ENCODE measurements at regions not wholly inside any gene's neighbourhood (a gene's known extent, or its start where the extent isn't known, plus 50 kb on each side); places are given as distances from the start of the nearest gene placed in this dataset.

DNA sequence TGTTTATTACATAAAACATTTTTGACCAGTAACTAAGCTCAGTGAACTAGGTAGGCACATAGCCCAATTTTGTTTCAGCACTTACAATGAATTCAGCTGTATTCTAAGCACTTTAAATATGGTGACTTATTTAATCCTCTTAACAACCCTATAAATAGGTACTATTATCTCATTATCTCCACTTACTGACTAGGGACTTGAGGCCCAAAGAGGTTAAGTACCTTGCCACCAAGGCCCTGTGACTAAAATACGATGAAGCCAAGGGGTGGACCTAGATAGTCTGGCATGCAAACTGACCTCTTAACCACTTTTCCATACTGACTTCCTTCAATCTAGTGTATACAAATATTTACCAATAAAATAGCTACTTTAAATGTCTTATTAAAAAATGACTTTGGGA, 266.4 kb downstream of the ZNF608 start:
- Mint-ChIP-seq H3K4me3 (no peak overlapping the region), H3K36me3 (no peaks in the 10 kb centered on the region), H3K27ac (no peak overlapping the region), H3K4me1 (no peaks in the 10 kb centered on the region), H3K9me3 (peaks cover 0 to 5% (median 0%) of the 10 kb centered on the region in 7 donors), H3K27me3 (no peaks in the 10 kb centered on the region)
- no peak for ATAC-seq (ENCODE audit: low read depth in 2 of 2)
- DNase-seq: no peak

DNA sequence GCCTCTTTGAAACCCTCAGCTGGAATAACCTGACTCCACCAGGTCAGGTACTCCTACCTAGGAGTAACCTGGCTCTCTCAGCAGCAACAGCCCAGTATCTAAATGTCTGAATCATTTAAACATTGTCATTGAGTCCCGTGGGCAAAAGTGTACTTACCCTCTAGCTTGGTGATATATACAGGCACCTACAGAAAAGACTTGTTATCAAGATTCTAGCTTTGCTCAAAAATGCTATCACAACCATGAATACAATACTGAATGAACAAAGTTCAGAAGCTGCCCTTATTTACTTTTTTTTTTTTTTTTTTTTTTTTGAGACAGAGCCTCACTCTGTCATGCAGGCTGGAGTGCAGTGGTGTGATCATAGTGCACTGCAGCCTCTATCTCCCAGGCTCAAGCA, 268.2 kb downstream of the ZNF608 start:
- H3K9me3 Mint-ChIP-seq: peaks cover 0 to 5% (median 0%) of the 10 kb centered on the region in 7 donors
- H3K4me3 Mint-ChIP-seq: no peak overlapping the region
- H3K27me3 Mint-ChIP-seq: no peaks in the 10 kb centered on the region
- ATAC-seq (ENCODE audit: low read depth in 2 of 2): no peak
- H3K36me3 Mint-ChIP-seq: no peaks in the 10 kb centered on the region
- peak overlapping the region in 1 of 6 donors; percentile 64 for H3K27ac Mint-ChIP-seq
- H3K4me1 Mint-ChIP-seq: no peaks in the 10 kb centered on the region
- no peak for DNase-seq

DNA sequence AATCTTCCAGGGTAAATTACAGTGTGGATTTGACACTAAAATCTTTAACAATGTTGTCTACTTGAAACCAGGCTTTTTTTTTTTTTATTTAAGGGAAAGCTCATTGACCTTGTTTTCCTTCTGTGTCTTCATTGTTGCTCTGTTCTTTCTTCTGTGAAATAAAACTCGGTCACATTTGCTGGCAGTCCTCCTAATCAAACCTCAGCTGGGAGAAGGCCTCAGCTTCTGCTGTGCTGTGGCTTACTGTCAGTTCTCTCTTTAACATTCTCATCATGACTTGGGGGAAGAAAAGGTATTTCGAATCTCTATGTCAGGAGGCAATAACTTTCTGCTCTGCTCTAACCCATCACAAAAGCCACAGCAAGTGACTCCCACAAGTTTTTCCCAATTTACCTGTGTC, 268.9 kb downstream of the ZNF608 start:
- no peak overlapping the region for H3K4me3 Mint-ChIP-seq
- ATAC-seq (ENCODE audit: low read depth in 2 of 2): no peak
- no peak overlapping the region for H3K27ac Mint-ChIP-seq
- H3K27me3 Mint-ChIP-seq: no peaks in the 10 kb centered on the region
- DNase-seq: no peak
- peaks cover 0 to 5% (median 0%) of the 10 kb centered on the region in 7 donors for H3K9me3 Mint-ChIP-seq
- H3K36me3 Mint-ChIP-seq: no peaks in the 10 kb centered on the region
- no peaks in the 10 kb centered on the region for H3K4me1 Mint-ChIP-seq

DNA sequence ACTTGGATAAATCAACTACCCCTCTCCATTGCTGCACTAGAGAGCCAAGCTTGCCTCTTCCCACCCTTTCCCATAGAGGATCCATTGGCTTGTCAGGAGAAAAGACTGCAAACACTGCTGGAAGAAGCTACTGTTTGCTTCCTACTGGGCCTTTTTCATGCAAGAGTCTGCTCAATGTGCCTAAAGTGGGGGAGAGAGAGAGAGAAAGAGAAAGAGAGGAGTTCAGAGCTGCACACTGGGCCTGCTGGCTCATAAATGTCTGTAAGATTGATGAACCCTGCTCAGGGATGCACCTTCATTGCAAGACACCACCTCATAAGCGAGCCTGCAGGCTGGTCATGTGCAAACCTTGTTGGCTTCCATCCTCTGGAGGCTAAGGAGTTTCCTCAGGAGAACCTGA, 269.4 kb downstream of the ZNF608 start:
- H3K27me3 Mint-ChIP-seq: no peaks in the 10 kb centered on the region
- no peak overlapping the region for H3K4me3 Mint-ChIP-seq
- no peaks in the 10 kb centered on the region for H3K36me3 Mint-ChIP-seq
- DNase-seq (no peak), ATAC-seq (ENCODE audit: low read depth in 2 of 2) (no peak)
- peaks cover 0 to 2% (median 0%) of the 10 kb centered on the region in 7 donors for H3K9me3 Mint-ChIP-seq
- no peak overlapping the region for H3K27ac Mint-ChIP-seq
- no peaks in the 10 kb centered on the region for H3K4me1 Mint-ChIP-seq

DNA sequence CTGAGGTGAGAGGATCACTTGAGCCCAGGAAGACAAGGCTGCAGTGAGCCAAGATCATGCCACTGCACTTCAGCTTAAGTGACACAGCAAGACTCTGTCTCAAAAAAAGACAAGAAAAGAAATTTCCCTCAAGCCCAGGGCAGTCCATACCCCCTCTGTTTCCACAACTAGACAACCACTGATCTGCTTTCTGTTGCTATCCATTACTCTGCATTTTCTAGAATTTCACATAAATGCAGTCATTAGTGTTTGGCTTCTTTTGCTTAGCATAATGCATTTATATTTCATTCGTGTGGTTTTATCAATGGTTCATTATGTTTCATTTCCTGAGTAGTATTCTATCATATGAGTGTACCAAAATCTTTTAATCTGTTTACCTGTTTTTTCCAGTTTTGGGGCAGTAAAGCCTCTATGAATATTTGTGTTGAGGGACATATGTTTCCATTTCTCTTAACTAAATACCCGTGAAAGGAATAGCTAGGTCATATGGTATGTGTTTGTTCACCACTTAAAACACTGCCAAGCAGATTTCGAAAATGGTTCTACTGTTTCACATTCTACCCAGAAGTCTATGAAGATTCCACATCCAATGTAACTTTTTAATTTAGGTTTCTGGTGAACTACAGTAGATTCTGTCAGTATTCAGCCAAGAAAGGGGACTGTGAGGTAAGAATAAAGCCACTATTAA, 271.8 kb downstream of the ZNF608 start:
- Mint-ChIP-seq H3K36me3 (no peaks in the 10 kb centered on the region), H3K27ac (no peak overlapping the region)
- no peak for DNase-seq

DNA sequence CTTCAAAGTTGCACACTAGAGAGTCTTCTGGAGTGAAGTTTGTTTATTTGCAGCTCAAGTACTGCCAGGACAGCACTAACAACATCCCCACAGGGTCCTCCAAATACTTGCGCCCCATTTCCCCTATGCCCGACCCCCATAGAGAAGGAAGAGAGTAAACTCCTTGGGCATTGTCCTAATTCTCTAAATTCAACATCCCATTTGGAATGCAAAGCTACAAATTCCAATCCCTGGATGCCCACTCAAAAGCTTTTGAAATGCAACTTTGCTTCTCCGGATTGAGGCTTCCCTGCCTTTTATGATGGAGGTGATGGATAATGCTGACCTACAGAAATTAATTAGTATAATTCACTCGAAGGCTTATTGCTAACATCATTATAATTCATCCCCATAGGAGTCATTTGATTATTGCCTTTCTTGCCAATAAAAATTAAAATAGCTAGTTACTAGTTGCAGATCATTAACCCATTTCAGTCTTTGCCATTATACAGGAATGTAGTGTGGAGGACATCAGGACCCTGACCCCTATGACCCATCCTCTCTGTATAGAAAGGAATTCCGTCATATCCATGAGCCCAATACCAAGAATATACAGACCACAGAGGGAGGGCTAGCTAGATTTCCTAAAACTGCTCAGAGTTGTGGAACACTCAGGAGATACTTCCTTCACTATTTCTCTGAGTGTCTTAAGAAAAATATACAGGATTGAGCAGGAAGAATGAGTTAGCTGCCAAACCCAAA, 277.6 kb downstream of the ZNF608 start:
- H3K36me3 Mint-ChIP-seq: peaks cover 0 to under 1% of the 10 kb centered on the region in 2 donors
- no peaks in the 10 kb centered on the region for H3K4me1 Mint-ChIP-seq
- DNase-seq: no peak
- H3K27ac Mint-ChIP-seq: no peak overlapping the region
- no peaks in the 10 kb centered on the region for H3K27me3 Mint-ChIP-seq
- no peak overlapping the region for H3K4me3 Mint-ChIP-seq
- peaks cover 0 to 3% (median 0%) of the 10 kb centered on the region in 7 donors for H3K9me3 Mint-ChIP-seq
- no peak for ATAC-seq (ENCODE audit: low read depth in 2 of 2)

More for the DNA sequence above, 271.8 kb downstream of the ZNF608 start:
- H3K27me3 Mint-ChIP-seq: no peaks in the 10 kb centered on the region
- ATAC-seq (ENCODE audit: low read depth in 2 of 2): no peak
- H3K4me3 Mint-ChIP-seq: no peak overlapping the region
- H3K4me1 Mint-ChIP-seq: no peaks in the 10 kb centered on the region
- H3K9me3 Mint-ChIP-seq: peaks cover 0 to 3% (median 0%) of the 10 kb centered on the region in 7 donors

DNA sequence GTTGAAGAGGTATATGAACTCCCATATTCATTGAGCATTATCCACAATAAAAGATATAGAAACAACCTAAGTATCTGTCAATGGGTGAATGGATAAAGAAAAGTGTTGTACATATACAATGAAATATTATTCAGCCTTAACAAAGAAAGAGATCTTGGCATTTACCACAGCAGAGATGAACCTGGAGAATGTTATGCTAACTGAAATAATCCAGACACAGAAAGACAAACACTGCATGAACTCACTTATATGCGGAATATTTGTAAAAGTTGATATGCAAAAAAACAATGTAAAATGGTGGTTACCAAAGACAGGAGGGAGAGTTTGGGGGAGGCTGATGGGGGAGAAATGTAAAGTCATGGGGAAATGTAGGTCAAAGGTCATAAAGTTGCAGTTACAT, 278.7 kb downstream of the ZNF608 start:
- ATAC-seq (ENCODE audit: low read depth in 2 of 2) (no peak), DNase-seq (no peak)
- Mint-ChIP-seq H3K27ac (no peak overlapping the region), H3K9me3 (peaks cover 0 to 7% (median 6%) of the 10 kb centered on the region in 7 donors), H3K4me3 (no peak overlapping the region), H3K27me3 (peaks cover 0 to 4% (median 0%) of the 10 kb centered on the region in 3 donors), H3K36me3 (peaks cover 0 to 8% of the 10 kb centered on the region in 2 donors), H3K4me1 (no peaks in the 10 kb centered on the region)

DNA sequence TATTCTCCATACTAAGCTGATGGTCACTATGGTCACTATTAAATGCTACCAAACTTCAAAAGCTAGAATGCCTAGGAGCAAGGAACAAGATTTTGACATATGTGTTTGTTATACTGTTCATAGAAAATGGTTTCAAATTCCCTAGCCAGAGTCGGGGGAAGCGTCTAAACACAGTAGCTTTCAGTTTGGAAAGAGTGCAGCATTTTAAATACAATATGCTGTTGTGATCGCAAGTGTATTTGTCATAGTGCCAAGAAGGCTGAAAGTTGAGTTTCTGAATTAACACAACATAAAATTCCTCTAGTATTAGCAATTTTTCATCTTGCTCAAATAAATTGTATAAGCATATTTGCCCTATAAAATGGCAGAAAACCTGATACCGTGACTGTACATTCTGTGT, 280.4 kb downstream of the ZNF608 start:
- ATAC-seq (ENCODE audit: low read depth in 2 of 2) (no peak), DNase-seq (no peak)
- H3K27me3 Mint-ChIP-seq: peaks cover 0 to 4% (median 0%) of the 10 kb centered on the region in 3 donors
- H3K27ac Mint-ChIP-seq: no peak overlapping the region
- peaks cover 0 to 8% of the 10 kb centered on the region in 2 donors for H3K36me3 Mint-ChIP-seq
- H3K9me3 Mint-ChIP-seq: peaks cover 0 to 12% (median 6%) of the 10 kb centered on the region in 7 donors
- no peak overlapping the region for H3K4me3 Mint-ChIP-seq
- peaks cover 0 to 8% (median 0%) of the 10 kb centered on the region in 3 donors for H3K4me1 Mint-ChIP-seq

DNA sequence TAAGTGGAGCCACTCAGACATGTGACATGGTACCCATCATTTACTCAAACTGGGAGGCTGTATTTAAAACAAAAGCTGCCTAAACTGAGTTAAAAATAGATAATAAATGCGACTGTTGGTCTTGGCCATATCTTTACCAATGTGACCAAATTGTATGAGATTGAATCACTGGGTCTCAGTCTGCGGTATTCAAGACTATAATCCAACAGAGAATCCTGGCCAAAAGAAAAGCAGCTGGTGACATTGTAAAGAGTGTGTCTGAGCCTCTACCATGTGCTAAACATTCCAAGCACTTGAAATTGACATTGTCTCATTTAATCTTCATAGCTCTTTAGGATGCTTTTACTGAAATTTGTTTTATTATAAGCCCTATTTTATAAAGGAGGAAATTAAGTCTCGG, 282.6 kb downstream of the ZNF608 start:
- Mint-ChIP-seq H3K27me3 (peaks cover 0 to 4% (median 0%) of the 10 kb centered on the region in 3 donors), H3K4me3 (no peak overlapping the region), H3K9me3 (peaks cover 14 to 32% (median 26%) of the 10 kb centered on the region in 7 donors), H3K4me1 (peaks cover 0 to 16% (median 0%) of the 10 kb centered on the region in 3 donors), H3K36me3 (peaks cover 19 to 28% of the 10 kb centered on the region in 2 donors), H3K27ac (no peak overlapping the region)
- DNase-seq (no peak), ATAC-seq (ENCODE audit: low read depth in 2 of 2) (no peak)

DNA sequence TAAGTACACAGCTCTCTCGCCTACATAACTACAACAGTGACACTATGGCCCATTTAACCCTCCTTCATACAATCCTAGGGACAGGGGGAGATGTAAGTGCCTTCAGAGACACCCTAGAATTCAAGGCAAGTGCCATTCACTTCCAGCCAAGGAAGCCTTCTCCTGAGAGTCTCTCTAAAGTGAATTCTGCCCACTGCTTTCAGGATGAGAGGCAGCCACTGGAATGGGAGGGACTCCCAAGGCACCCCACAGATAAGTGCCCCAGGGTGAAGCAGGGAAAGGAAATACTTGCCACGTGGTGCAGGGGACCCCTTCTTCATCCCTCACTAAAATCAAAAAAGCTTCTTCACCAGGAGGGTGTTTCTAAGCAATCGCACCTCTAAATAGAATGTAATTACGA, 283.7 kb downstream of the ZNF608 start:
- H3K9me3 Mint-ChIP-seq: peaks cover 14 to 32% (median 28%) of the 10 kb centered on the region in 7 donors
- ATAC-seq (ENCODE audit: low read depth in 2 of 2) (no peak), DNase-seq (no peak)
- no peak overlapping the region for H3K27ac Mint-ChIP-seq
- peaks cover 19 to 28% of the 10 kb centered on the region in 2 donors for H3K36me3 Mint-ChIP-seq
- peaks cover 0 to 4% (median 0%) of the 10 kb centered on the region in 3 donors for H3K27me3 Mint-ChIP-seq
- no peak overlapping the region for H3K4me3 Mint-ChIP-seq
- H3K4me1 Mint-ChIP-seq: peaks cover 0 to 16% (median 4%) of the 10 kb centered on the region in 3 donors

DNA sequence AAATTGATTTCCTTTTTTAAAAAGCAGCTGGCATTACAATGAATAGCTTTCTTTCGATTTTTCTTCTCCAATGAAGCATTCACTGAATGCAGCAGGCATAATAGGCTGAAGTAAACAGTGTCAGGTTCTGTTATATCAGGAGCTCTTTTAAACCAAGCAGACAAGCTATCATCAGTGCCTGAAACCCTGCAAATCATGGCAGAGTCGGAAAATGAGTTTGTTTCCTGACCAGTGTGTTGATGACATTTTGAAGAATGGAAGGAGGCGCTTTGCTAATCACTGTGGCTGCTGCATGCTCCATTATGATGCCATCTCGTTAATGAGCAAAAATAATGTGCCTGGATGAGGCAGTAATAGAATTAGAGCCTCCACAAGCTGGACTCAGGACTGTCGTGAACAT, 284.5 kb downstream of the ZNF608 start:
- DNase-seq (no peak), ATAC-seq (ENCODE audit: low read depth in 2 of 2) (no peak)
- Mint-ChIP-seq H3K9me3 (peaks cover 14 to 32% (median 28%) of the 10 kb centered on the region in 7 donors), H3K36me3 (peaks cover 19 to 28% of the 10 kb centered on the region in 2 donors), H3K4me3 (no peak overlapping the region), H3K4me1 (peaks cover 0 to 16% (median 4%) of the 10 kb centered on the region in 3 donors), H3K27ac (no peak overlapping the region), H3K27me3 (peaks cover 0 to 4% (median 0%) of the 10 kb centered on the region in 3 donors)

DNA sequence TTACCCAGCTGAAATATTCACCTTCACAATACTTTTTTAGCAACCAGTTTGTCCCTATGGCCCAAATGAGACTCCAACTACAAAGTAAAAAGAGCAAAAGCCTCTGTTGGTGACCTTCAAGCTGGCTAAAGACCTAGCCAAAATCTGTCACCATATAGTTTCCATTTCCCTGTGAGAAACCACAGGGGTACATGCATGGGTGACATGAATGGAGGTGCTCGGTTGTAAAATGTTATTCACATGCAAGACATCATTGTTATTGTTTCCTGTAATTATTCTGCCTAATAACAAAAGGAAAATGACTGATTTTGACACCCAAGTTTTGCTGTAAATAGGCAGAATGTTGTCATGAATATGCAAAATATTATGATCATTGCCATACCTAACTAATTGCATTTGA, 285.3 kb downstream of the ZNF608 start:
- DNase-seq (no peak), ATAC-seq (ENCODE audit: low read depth in 2 of 2) (no peak)
- H3K27me3 Mint-ChIP-seq: peaks cover 0 to 4% (median 0%) of the 10 kb centered on the region in 3 donors
- peaks cover 14 to 32% (median 28%) of the 10 kb centered on the region in 7 donors for H3K9me3 Mint-ChIP-seq
- peaks cover 0 to 16% (median 4%) of the 10 kb centered on the region in 3 donors for H3K4me1 Mint-ChIP-seq
- no peak overlapping the region for H3K4me3 Mint-ChIP-seq
- no peak overlapping the region for H3K27ac Mint-ChIP-seq
- H3K36me3 Mint-ChIP-seq: peaks cover 19 to 28% of the 10 kb centered on the region in 2 donors

DNA sequence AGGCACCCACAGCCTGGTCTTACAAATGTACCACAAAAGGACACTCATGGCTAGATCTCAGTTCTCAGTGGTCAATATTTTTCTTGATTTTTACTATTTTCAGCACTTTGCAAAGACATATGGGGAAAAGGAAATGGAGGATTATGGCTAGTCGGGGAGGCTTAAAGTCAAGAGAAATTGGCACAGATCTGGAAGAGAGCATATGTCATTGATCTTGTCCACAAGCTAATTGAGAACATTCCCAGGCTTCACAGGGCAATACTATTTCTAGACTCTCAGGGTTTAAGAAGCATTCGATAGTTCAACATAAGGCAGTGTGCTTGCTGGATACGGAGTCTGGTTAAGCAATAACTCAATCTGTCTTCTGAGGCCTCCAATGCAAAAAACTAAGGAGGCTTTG, 285.8 kb downstream of the ZNF608 start:
- ATAC-seq (ENCODE audit: low read depth in 2 of 2): no peak
- Mint-ChIP-seq H3K27ac (no peak overlapping the region), H3K27me3 (peaks cover 0 to 4% (median 0%) of the 10 kb centered on the region in 3 donors), H3K4me3 (peak overlapping the region in 1 of 8 donors; percentile 16), H3K4me1 (peaks cover 0 to 18% (median 4%) of the 10 kb centered on the region in 3 donors), H3K36me3 (peaks cover 19 to 28% of the 10 kb centered on the region in 2 donors), H3K9me3 (peaks cover 14 to 32% (median 28%) of the 10 kb centered on the region in 7 donors)
- no peak for DNase-seq

DNA sequence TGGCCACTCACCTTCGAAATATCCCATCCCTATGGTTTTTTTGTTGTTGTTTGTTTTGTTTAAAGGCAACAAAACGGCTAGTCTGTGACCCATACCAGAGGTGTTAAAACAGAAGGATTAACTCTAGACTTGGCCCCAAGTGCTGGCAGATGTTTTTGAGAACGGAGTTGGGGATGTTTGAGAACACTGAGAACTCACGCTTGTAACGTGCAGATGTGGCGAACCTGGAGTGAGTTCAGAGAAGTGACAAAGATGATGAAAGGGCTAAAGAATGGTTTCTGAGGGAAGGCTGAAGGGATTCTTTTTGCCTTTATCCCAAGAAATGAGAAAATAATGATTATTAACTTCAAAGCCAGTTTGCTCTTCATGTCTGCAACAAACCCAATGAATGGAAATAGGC, 286.5 kb downstream of the ZNF608 start:
- no peak for ATAC-seq (ENCODE audit: low read depth in 2 of 2)
- no peak overlapping the region for H3K4me3 Mint-ChIP-seq
- no peak overlapping the region for H3K27ac Mint-ChIP-seq
- no peak for DNase-seq
- peaks cover 0 to 4% (median 0%) of the 10 kb centered on the region in 3 donors for H3K27me3 Mint-ChIP-seq
- peaks cover 19 to 28% of the 10 kb centered on the region in 2 donors for H3K36me3 Mint-ChIP-seq
- H3K9me3 Mint-ChIP-seq: peaks cover 14 to 32% (median 28%) of the 10 kb centered on the region in 7 donors
- H3K4me1 Mint-ChIP-seq: peaks cover 0 to 24% (median 4%) of the 10 kb centered on the region in 3 donors

Data from naive B cell (primary cell).